Caco-2 (cell line): ENCODE measurements at regions not wholly inside any gene's neighbourhood (a gene's known extent, or its start where the extent isn't known, plus 50 kb on each side); places are given as distances from the start of the nearest gene placed in this dataset.

Source experiments
- BruUV-seq: library from RNA; stranded (reverse); fragments of 400-500 nt; replicated peaks from 2 replicates; lab custom pipeline; 2021; lab: Mats Ljungman, UMichigan
- CTCF ChIA-PET: fragments of 300-600 bp; sonication (Branson Sonifier 250); formaldehyde crosslinking; loops from one replicate; lab custom pipeline; 2022; ENCODE audit warnings: antibody characterized with exemption; lab: Charles Lee
- POLR2A ChIA-PET: fragments of 300-600 bp; sonication (Branson Sonifier 250); formaldehyde crosslinking; loops from one replicate; lab custom pipeline; 2022; ENCODE audit warnings: antibody characterized with exemption; lab: Charles Lee
- DNase-seq, 2 experiments: peaks; one replicate each; pipeline versions ENCODE4 v3.0.0 to v3.0.0-alpha.2; 2020 to 2022
- H3K27me3 ChIP-seq: replicated peaks from 2 replicates; pipeline ENCODE4 v1.6.0; 2011; ENCODE audit warnings: low read length; ENCODE audit not compliant: control insufficient read depth, insufficient read depth
- H3K36me3 ChIP-seq: 2 replicates; pipeline ENCODE4 v1.5.1; 2011; ENCODE audit warnings: low read length; ENCODE audit not compliant: control insufficient read depth, insufficient read depth
- H3K4me1 ChIP-seq: fragments of 250-450 bp; sonication (Bioruptor Pico); 2 replicates; pipeline ENCODE4 v1.5.1; 2020; ENCODE audit warnings: mild to moderate bottlenecking
- H3K4me3 ChIP-seq: 2 replicates; pipeline ENCODE4 v1.5.1; 2011; ENCODE audit warnings: low read depth, mild to moderate bottlenecking, control low read depth, low read length
- H3K9me3 ChIP-seq: fragments of 250-450 bp; sonication (Bioruptor Pico); 2 replicates; pipeline ENCODE4 v1.5.1; 2020; ENCODE audit warnings: mild to moderate bottlenecking, moderate library complexity
- H3K27ac Mint-ChIP-seq: one replicate; pipeline ENCODE4 v1.8.0; 2022; ENCODE audit warnings: mixed read lengths; ENCODE audit not compliant: unreplicated experiment
- H3K27me3 Mint-ChIP-seq: one replicate; pipeline ENCODE4 v1.8.0; 2022; ENCODE audit warnings: mixed read lengths; ENCODE audit not compliant: insufficient read depth, unreplicated experiment
- H3K36me3 Mint-ChIP-seq: one replicate; pipeline ENCODE4 v1.8.0; 2022; ENCODE audit warnings: mild to moderate bottlenecking, mixed read lengths; ENCODE audit not compliant: insufficient read depth, unreplicated experiment
- H3K4me1 Mint-ChIP-seq: one replicate; pipeline ENCODE4 v1.8.0; 2022; ENCODE audit warnings: low read depth, mixed read lengths; ENCODE audit not compliant: unreplicated experiment
- H3K4me3 Mint-ChIP-seq: one replicate; pipeline ENCODE4 v1.8.0; 2022; ENCODE audit warnings: mild to moderate bottlenecking, moderate library complexity, mixed read lengths; ENCODE audit not compliant: unreplicated experiment
- H3K9me3 Mint-ChIP-seq: one replicate; pipeline ENCODE4 v1.8.0; 2022; ENCODE audit warnings: mixed read lengths; ENCODE audit not compliant: unreplicated experiment
- CTCF ChIP-seq, 2 experiments: fragments of 200-600 bp in 1 of 2; IDR thresholded peaks; 1 replicate in 1 of 2; 2 replicates in 1 of 2; pipeline versions ENCODE4 v1.5.1 to v1.8.0; 2011 to 2022; ENCODE audit warnings: antibody characterized with exemption in 1 of 2, control low read depth in 1 of 2, inconsistent platforms in 1 of 2, low read depth in 1 of 2, low read length in 1 of 2, mild to moderate bottlenecking in 1 of 2, moderate library complexity in 1 of 2; ENCODE audit not compliant: insufficient read depth in 1 of 2, severe bottlenecking in 1 of 2, unreplicated experiment in 1 of 2
- intact Hi-C: fragments of 100-400 bp; cut with micrococcal nuclease; formaldehyde crosslinking; loops from one replicate; pipeline ENCODE4 v1.10.0; 2022; ENCODE audit not compliant: unreplicated experiment

- Histone ChIP-seq H3K36me3 (no peaks in the 10 kb centered on the region), H3K9me3 (peaks cover under 1% of the 10 kb centered on the region), H3K4me3 (no peak overlapping the region), H3K27me3 (no peaks in the 10 kb centered on the region), H3K4me1 (no peaks in the 10 kb centered on the region)
- Mint-ChIP-seq H3K4me3 (no peak overlapping the region), H3K36me3 (no peaks in the 10 kb centered on the region), H3K27ac (no peak overlapping the region), H3K9me3 (peaks cover 10% of the 10 kb centered on the region), H3K4me1 (no peaks in the 10 kb centered on the region), H3K27me3 (peaks cover 6% of the 10 kb centered on the region)
- no peak for TF ChIP-seq CTCF (IDR thresholded peaks at IDR 0.05; ENCODE audit: insufficient read depth in 1 of 2, low read depth in 1 of 2, low read length in 1 of 2, severe bottlenecking in 1 of 2, unreplicated experiment in 1 of 2)
- intact Hi-C loops = no loop called here
- no peak for DNase-seq
- no TSS peak for BruUV-seq
- CTCF ChIA-PET = no interaction called here
- POLR2A ChIA-PET = no interaction called here
Observed at GRCh38 chr2:72038524-72038923, 109.1 kb downstream of the CYP26B1 start.

DNA sequence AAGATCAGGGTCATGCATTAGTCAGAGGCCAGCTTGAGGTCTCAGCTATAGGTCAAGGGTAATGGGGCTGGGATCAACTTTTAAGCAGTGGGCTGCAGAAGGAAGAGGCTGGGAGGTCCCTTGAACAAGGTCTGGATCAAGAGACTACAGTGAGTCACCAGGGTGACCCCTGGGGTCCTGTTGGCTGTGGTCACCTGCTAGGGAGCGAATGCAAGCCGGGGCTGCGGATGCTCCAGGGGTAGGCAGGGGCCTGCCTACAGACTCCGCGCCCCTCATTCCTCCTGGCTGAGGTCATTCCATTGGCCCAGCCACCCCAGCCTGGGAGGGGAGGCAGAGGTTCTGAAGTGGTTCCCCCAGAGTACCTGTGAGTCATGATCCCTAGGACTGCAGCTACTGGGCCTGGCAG, 110.4 kb downstream of the CYP26B1 start:
- H3K4me1 Mint-ChIP-seq = no peaks in the 10 kb centered on the region
- H3K27ac Mint-ChIP-seq = no peak overlapping the region
- Histone ChIP-seq H3K4me1 (no peaks in the 10 kb centered on the region), H3K27me3 (no peaks in the 10 kb centered on the region), H3K4me3 (no peak overlapping the region), H3K36me3 (no peaks in the 10 kb centered on the region), H3K9me3 (no peaks in the 10 kb centered on the region)
- no peaks in the 10 kb centered on the region for H3K9me3 Mint-ChIP-seq
- no peak for DNase-seq
- no TSS peak for BruUV-seq
- TF ChIP-seq CTCF (IDR thresholded peaks at IDR 0.05; ENCODE audit: insufficient read depth in 1 of 2, low read depth in 1 of 2, low read length in 1 of 2, severe bottlenecking in 1 of 2, unreplicated experiment in 1 of 2) = no peak
- H3K36me3 Mint-ChIP-seq = no peaks in the 10 kb centered on the region
- H3K4me3 Mint-ChIP-seq = no peak overlapping the region
- intact Hi-C loops = no loop called here
- peaks cover 6% of the 10 kb centered on the region for H3K27me3 Mint-ChIP-seq
- CTCF ChIA-PET = no interaction called here
- POLR2A ChIA-PET = no interaction called here

DNA sequence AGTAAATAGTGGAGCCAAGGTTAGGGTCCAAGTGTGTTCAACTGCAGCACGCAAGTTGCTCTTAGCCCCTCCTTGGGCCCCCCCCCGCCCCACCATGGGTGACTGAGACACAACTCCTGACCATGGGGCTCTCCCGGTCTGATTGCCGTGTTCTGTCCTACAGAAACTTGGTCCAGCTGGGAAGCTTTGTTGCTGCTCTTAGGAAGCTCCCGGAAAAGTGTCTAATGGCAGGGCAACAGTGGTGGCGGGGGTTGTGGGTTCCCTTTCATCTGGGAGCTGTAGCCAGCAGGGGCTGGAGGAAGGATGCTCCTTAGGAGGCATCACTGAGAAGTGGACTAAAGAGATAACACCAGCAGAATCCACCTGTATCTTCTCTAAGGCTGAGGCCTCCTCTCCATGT, 111.1 kb downstream of the CYP26B1 start:
- intact Hi-C loops = no loop called here
- H3K9me3 Mint-ChIP-seq = no peaks in the 10 kb centered on the region

More for the DNA sequence above, 111.1 kb downstream of the CYP26B1 start:
- Histone ChIP-seq H3K4me1 (0 out of 2 replicates have a peak, but pooled peaks cover 3% of the 10 kb centered on the region), H3K4me3 (no peak overlapping the region), H3K9me3 (no peaks in the 10 kb centered on the region), H3K27me3 (no peaks in the 10 kb centered on the region), H3K36me3 (no peaks in the 10 kb centered on the region)
- TF ChIP-seq CTCF (IDR thresholded peaks at IDR 0.05; ENCODE audit: insufficient read depth in 1 of 2, low read depth in 1 of 2, low read length in 1 of 2, severe bottlenecking in 1 of 2, unreplicated experiment in 1 of 2) = no peak
- no peak for DNase-seq
- Mint-ChIP-seq H3K27ac (no peak overlapping the region), H3K4me1 (no peaks in the 10 kb centered on the region), H3K4me3 (no peak overlapping the region), H3K36me3 (no peaks in the 10 kb centered on the region), H3K27me3 (peaks cover 6% of the 10 kb centered on the region)
- ChIA-PET POLR2A (no interaction called here), CTCF (interaction anchor here (0.8 kb wide), 1 partner anchor 116 kb away, joined by 4 read pairs; no protein-coding TSS in a partner anchor)
- BruUV-seq = no TSS peak
